HepG2 (cell line): ENCODE measurements at regions not wholly inside any gene's neighbourhood (a gene's known extent, or its start where the extent isn't known, plus 50 kb on each side); places are given as distances from the start of the nearest gene placed in this dataset.

Experiments used
- ATAC-seq: fragments of 200-7000 bp; cut with Tn5 transposase; 3 replicates; pipeline ENCODE4 v1.9.1; 2020; ENCODE audit warnings: mild to moderate bottlenecking, moderate library complexity
- BruUV-seq: library from RNA; stranded (reverse); fragments of 400-500 nt; replicated peaks from 2 replicates; lab custom pipeline; 2021; lab: Mats Ljungman, UMichigan
- CTCF ChIA-PET: fragments of 300-600 bp; formaldehyde crosslinking; extraction: SDS; loops from one replicate; lab custom pipeline; 2021; ENCODE audit warnings: low total read pairs, inconsistent platforms, low intra/inter-chr PET ratio; lab: Yijun Ruan, JAX
- POLR2A ChIA-PET: fragments of 350-600 bp; sonication (Branson Sonifier 250); formaldehyde crosslinking; loops from one replicate; lab custom pipeline; 2020; ENCODE audit warnings: antibody characterized with exemption, inconsistent platforms; lab: Yijun Ruan, JAX
- DNase-seq: peaks from one replicate; pipeline ENCODE4 v3.0.0-alpha.2; 2015; ENCODE audit warnings: low spot score
- FAIRE-seq: peaks from 3 replicates; lab custom pipeline; 2011; peaks lifted over from hg19 to GRCh38; lab: Jason Lieb, UNC
- H2AFZ ChIP-seq: one replicate; pipeline ENCODE4 v1.6.1; 2011; ENCODE audit warnings: low read length, inconsistent platforms
- H3K27ac ChIP-seq: fragments of 300-600 bp; 3 replicates; pipeline ENCODE4 v1.8.0; 2011; ENCODE audit warnings: mixed run types, mild to moderate bottlenecking, mixed read lengths, low read length, inconsistent platforms; ENCODE audit not compliant: insufficient read depth; ENCODE audit errors: extremely low read length
- H3K27me3 ChIP-seq, 2 experiments: fragments of 200-600 bp in 1 of 2; 2 replicates in 1 of 2; 3 replicates in 1 of 2; pipeline versions ENCODE4 v1.6.0 to v1.8.0; 2011; ENCODE audit warnings: low read length in 2 of 2, mild to moderate bottlenecking in 2 of 2, moderate library complexity in 2 of 2, inconsistent platforms in 1 of 2; ENCODE audit not compliant: insufficient read depth in 2 of 2, control insufficient read depth in 1 of 2
- H3K36me3 ChIP-seq, 2 experiments: fragments of 200-600 bp in 1 of 2; replicated peaks in 1 of 2; 2 replicates in 1 of 2; 3 replicates in 1 of 2; pipeline versions ENCODE4 v1.5.1 to v1.8.0; 2011; ENCODE audit warnings: low read length in 2 of 2, inconsistent platforms in 1 of 2; ENCODE audit not compliant: insufficient read depth in 2 of 2, control insufficient read depth in 1 of 2
- H3K4me1 ChIP-seq: 2 replicates; pipeline ENCODE4 v1.5.1; 2012; ENCODE audit warnings: low read length, inconsistent platforms; ENCODE audit not compliant: insufficient read depth
- H3K4me2 ChIP-seq: 2 replicates; pipeline ENCODE4 v1.6.0; 2011; ENCODE audit warnings: low read depth, low read length, inconsistent platforms
- H3K4me3 ChIP-seq, 3 experiments: fragments of 200-600 bp in 1 of 3; sonication (generic), shearing (Covaris generic) in 1 of 3; replicated peaks in 1 of 3; 2 replicates each; pipeline ENCODE4 v1.5.1; 2011 to 2016; ENCODE audit warnings: low read length in 3 of 3, inconsistent platforms in 2 of 3, low read depth in 2 of 3, mild to moderate bottlenecking in 2 of 3, control low read depth in 1 of 3, mixed read lengths in 1 of 3; ENCODE audit not compliant: insufficient read depth in 1 of 3
- H3K79me2 ChIP-seq: one replicate; pipeline ENCODE4 v1.6.1; 2011; ENCODE audit warnings: low read length, inconsistent platforms; ENCODE audit not compliant: insufficient read depth
- H3K9ac ChIP-seq: 2 replicates; pipeline ENCODE4 v1.6.0; 2011; ENCODE audit warnings: mild to moderate bottlenecking, low read depth, low read length, inconsistent platforms; ENCODE audit not compliant: insufficient read depth
- H3K9me3 ChIP-seq: 2 replicates; pipeline ENCODE4 v1.5.1; 2012; ENCODE audit warnings: mild to moderate bottlenecking, low read length
- H4K20me1 ChIP-seq: 2 replicates; pipeline ENCODE4 v1.6.0; 2011; ENCODE audit warnings: inconsistent platforms, mild to moderate bottlenecking, low read length, moderate library complexity; ENCODE audit not compliant: insufficient read depth
- ARID3A ChIP-seq: IDR thresholded peaks from 2 replicates; pipeline ENCODE4 v1.6.1; 2012; ENCODE audit warnings: low read depth, low read length, improper control_type of control experiment
- HNRNPLL ChIP-seq: fragments of 200-400 bp; formaldehyde crosslinking; IDR thresholded peaks from 2 replicates; pipeline ENCODE4 v1.6.1; 2017; ENCODE audit warnings: mild to moderate bottlenecking, low read depth, low read length; ENCODE audit not compliant: poor library complexity, severe bottlenecking
- KAT8 ChIP-seq: IDR thresholded peaks from 2 replicates; pipeline ENCODE4 v1.6.1; 2016; ENCODE audit warnings: missing genetic modification reagents, missing compliant biosample characterization
- KMT2B ChIP-seq: IDR thresholded peaks from 2 replicates; pipeline ENCODE4 v1.6.1; 2016; ENCODE audit warnings: missing genetic modification reagents, missing compliant biosample characterization
- ZNF354B ChIP-seq: sonication (generic); formaldehyde crosslinking; IDR thresholded peaks from 2 replicates; pipeline ENCODE4 v1.8.0; 2022; ENCODE audit warnings: mild to moderate bottlenecking, missing genetic modification reagents
- ZNF414 ChIP-seq: sonication (generic); formaldehyde crosslinking; IDR thresholded peaks from 2 replicates; pipeline ENCODE4 v1.5.0; 2020; ENCODE audit warnings: missing genetic modification reagents
- ZNF598 ChIP-seq: sonication (generic); formaldehyde crosslinking; IDR thresholded peaks from 2 replicates; pipeline ENCODE4 v1.5.1; 2020; ENCODE audit warnings: mild to moderate bottlenecking, missing genetic modification reagents, borderline replicate concordance
- ZNF607 ChIP-seq: sonication (generic); formaldehyde crosslinking; IDR thresholded peaks from 2 replicates; pipeline ENCODE4 v1.5.1; 2020; ENCODE audit warnings: missing genetic modification reagents, mild to moderate bottlenecking, borderline replicate concordance
- WGBS: methylation state at CpG from one replicate; pipeline ENCODE4 v1.1.6; 2017; ENCODE audit warnings: low lambda C conversion rate; 5-methylcytosine and 5-hydroxymethylcytosine counted together
- in situ Hi-C: cut with HindIII; loops from 2 replicates; pipeline ENCODE4 v1.10.0; 2017; ENCODE audit warnings: low pct_unique_long_range_greater_than_20kb; ENCODE audit not compliant: extremely low pct_ligation_motif_present
- intact Hi-C: fragments of 100-400 bp; cut with micrococcal nuclease; formaldehyde crosslinking; loops from one replicate; pipeline ENCODE4 v1.10.0; 2022; ENCODE audit not compliant: unreplicated experiment
- TF ChIP-seq, protein P1 (sequence below): sonication (generic); formaldehyde crosslinking; IDR thresholded peaks from 2 replicates; pipeline ENCODE4 v1.4.0; 2020; ENCODE audit warnings: missing genetic modification reagents
- TF ChIP-seq, protein P2 (sequence below): IDR thresholded peaks from 2 replicates; pipeline ENCODE4 v1.6.1; 2018; ENCODE audit warnings: missing genetic modification reagents

- 95% methylated on average over 33 of the region's 33 CpGs for WGBS
- FAIRE-seq (no peak), ATAC-seq (no peak), DNase-seq (no peak)
- ChIA-PET CTCF (no interaction called here), POLR2A (no interaction called here)
- Histone ChIP-seq H3K27ac (no peak overlapping the region), H3K4me3 (no peak overlapping the region), H3K4me2 (no peak overlapping the region), H2AFZ (no peak overlapping the region), H3K9ac (no peak overlapping the region), H3K27me3 (peaks cover 0 to 6% of the 10 kb centered on the region in 2 experiments; a peak in 2 of 5 replicates), H4K20me1 (no peaks in the 10 kb centered on the region), H3K36me3 (no peaks in the 10 kb centered on the region), H3K4me1 (peaks cover 6% of the 10 kb centered on the region; the same call in 1 of the 2 replicates), H3K9me3 (no peaks in the 10 kb centered on the region), H3K79me2 (no peaks in the 10 kb centered on the region)
- BruUV-seq: no TSS peak
- in situ Hi-C loops: no loop called here
- TF ChIP-seq HNRNPLL (peak; percentile 9), ZNF354B (CRISPR knock-in tag) (no peak)
- intact Hi-C loops: loop anchor here (5.0 to 10.0 kb wide), 3 partner anchors 365 to 832 kb away; partner anchors contain the start of gene EFNB2
These were observed 349.2 kb upstream of the ARGLU1 start for GRCh38 chr13:106917024-106917571.

- no peaks in the 10 kb centered on the region for H3K36me3 ChIP-seq
- H3K79me2 ChIP-seq: no peaks in the 10 kb centered on the region
- BruUV-seq: no TSS peak
- no peak for DNase-seq
- H3K4me2 ChIP-seq: no peak overlapping the region
- ChIA-PET POLR2A (no interaction called here), CTCF (no interaction called here)
- no peak for ATAC-seq
- H3K4me3 ChIP-seq: no peak overlapping the region
- no peak overlapping the region for H2AFZ ChIP-seq
- no peaks in the 10 kb centered on the region for H4K20me1 ChIP-seq
- FAIRE-seq: no peak
- H3K9ac ChIP-seq: no peak overlapping the region
- H3K27ac ChIP-seq: no peak overlapping the region
- WGBS: 74% methylated on average over 14 of the region's 15 CpGs
- intact Hi-C loops: loop anchor here (5.0 to 10.0 kb wide), 3 partner anchors 364 to 832 kb away; partner anchors contain the start of gene EFNB2
- in situ Hi-C loops: no loop called here
- no peaks in the 10 kb centered on the region for H3K9me3 ChIP-seq
- H3K4me1 ChIP-seq: peaks cover 6% of the 10 kb centered on the region; the same call in 1 of the 2 replicates
- H3K27me3 ChIP-seq: peaks cover 0 to 6% of the 10 kb centered on the region in 2 experiments; a peak in 2 of 5 replicates
- TF ChIP-seq ZNF607 (CRISPR knock-in tag) (no peak), KAT8 (no peak), ZNF598 (CRISPR knock-in tag) (no peak), ARID3A (no peak), ZNF414 (CRISPR knock-in tag) (no peak), KMT2B (CRISPR knock-in tag) (no peak)
- TF ChIP-seq, protein P1, sequence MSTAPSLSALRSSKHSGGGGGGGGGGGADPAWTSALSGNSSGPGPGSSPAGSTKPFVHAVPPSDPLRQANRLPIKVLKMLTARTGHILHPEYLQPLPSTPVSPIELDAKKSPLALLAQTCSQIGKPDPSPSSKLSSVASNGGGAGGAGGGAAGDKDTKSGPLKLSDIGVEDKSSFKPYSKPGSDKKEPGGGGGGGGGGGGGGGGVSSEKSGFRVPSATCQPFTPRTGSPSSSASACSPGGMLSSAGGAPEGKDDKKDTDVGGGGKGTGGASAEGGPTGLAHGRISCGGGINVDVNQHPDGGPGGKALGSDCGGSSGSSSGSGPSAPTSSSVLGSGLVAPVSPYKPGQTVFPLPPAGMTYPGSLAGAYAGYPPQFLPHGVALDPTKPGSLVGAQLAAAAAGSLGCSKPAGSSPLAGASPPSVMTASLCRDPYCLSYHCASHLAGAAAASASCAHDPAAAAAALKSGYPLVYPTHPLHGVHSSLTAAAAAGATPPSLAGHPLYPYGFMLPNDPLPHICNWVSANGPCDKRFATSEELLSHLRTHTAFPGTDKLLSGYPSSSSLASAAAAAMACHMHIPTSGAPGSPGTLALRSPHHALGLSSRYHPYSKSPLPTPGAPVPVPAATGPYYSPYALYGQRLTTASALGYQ (CRISPR knock-in tag): no peak
- TF ChIP-seq, protein P2, sequence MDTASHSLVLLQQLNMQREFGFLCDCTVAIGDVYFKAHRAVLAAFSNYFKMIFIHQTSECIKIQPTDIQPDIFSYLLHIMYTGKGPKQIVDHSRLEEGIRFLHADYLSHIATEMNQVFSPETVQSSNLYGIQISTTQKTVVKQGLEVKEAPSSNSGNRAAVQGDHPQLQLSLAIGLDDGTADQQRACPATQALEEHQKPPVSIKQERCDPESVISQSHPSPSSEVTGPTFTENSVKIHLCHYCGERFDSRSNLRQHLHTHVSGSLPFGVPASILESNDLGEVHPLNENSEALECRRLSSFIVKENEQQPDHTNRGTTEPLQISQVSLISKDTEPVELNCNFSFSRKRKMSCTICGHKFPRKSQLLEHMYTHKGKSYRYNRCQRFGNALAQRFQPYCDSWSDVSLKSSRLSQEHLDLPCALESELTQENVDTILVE: no peak
These were observed 348.5 kb upstream of the ARGLU1 start for GRCh38 chr13:106916329-106916976.
